T-helper 2 cell (primary cell): ENCODE measurements at regions not wholly inside any gene's neighbourhood (a gene's known extent, or its start where the extent isn't known, plus 50 kb on each side); places are given as distances from the start of the nearest gene placed in this dataset.

Source experiments
- DNase-seq, 5 experiments: peaks; one replicate each; pipeline versions ENCODE4 v3.0.0 to v3.0.0-alpha.2; 2012 to 2022

- no peak for DNase-seq
Measured at GRCh38 chr5:158644301-158644700, 455.4 kb downstream of the EBF1 start.

GRCh38 chr5:158643840-158644239 is 455.9 kb downstream of the EBF1 start:
- DNase-seq, result no peak

GRCh38 chr5:158642879-158643278 is 456.8 kb downstream of the EBF1 start:
- DNase-seq, result no peak

GRCh38 chr5:158641016-158641415 is 458.7 kb downstream of the EBF1 start:
- DNase-seq, result no peak

GRCh38 chr5:158640593-158640980 is 459.1 kb downstream of the EBF1 start:
- DNase-seq, result no peak

- no peak for DNase-seq
Measured at GRCh38 chr5:158639881-158640592, 459.7 kb downstream of the EBF1 start.

- DNase-seq, result no peak
Measured at GRCh38 chr5:158638396-158638795, 461.3 kb downstream of the EBF1 start.

GRCh38 chr5:158637039-158637438 is 462.7 kb downstream of the EBF1 start:
- DNase-seq, result no peak

GRCh38 chr5:158635565-158635964 is 464.2 kb downstream of the EBF1 start:
- DNase-seq, result no peak

GRCh38 chr5:158634714-158635113 is 465.0 kb downstream of the EBF1 start:
- DNase-seq, result no peak

GRCh38 chr5:158629591-158630312 is 470.0 kb downstream of the EBF1 start:
- no peak for DNase-seq

- no peak for DNase-seq
Measured at GRCh38 chr5:158626718-158627117, 473.0 kb downstream of the EBF1 start.

- DNase-seq, result no peak
Measured at GRCh38 chr5:158623971-158624370, 475.7 kb downstream of the EBF1 start.

GRCh38 chr5:158621391-158621790 is 478.3 kb downstream of the EBF1 start:
- no peak for DNase-seq

GRCh38 chr5:158619083-158619788 is 480.5 kb downstream of the EBF1 start:
- no peak for DNase-seq

- DNase-seq, result no peak
Measured at GRCh38 chr5:158618256-158618655, 481.5 kb downstream of the EBF1 start.

- no peak for DNase-seq
Measured at GRCh38 chr5:158616707-158617106, 483.0 kb downstream of the EBF1 start.

- DNase-seq, result no peak
Measured at GRCh38 chr5:158614951-158615350, 484.8 kb downstream of the EBF1 start.

- no peak for DNase-seq
Measured at GRCh38 chr5:158611581-158611980, 488.1 kb downstream of the EBF1 start.

GRCh38 chr5:158610051-158610415 is 489.7 kb downstream of the EBF1 start:
- DNase-seq, result no peak

GRCh38 chr5:158609333-158610050 is 490.2 kb downstream of the EBF1 start:
- DNase-seq, result no peak

GRCh38 chr5:158607088-158607487 is 492.6 kb downstream of the EBF1 start:
- no peak for DNase-seq

- DNase-seq, result no peak
Measured at GRCh38 chr5:158606233-158606632, 493.5 kb downstream of the EBF1 start.
